DOHH2 (cell line): ENCODE measurements at regions not wholly inside any gene's neighbourhood (a gene's known extent, or its start where the extent isn't known, plus 50 kb on each side); places are given as distances from the start of the nearest gene placed in this dataset.

Source experiments
- CTCF ChIP-seq: fragments of 200-600 bp; sonication (generic); IDR thresholded peaks from one replicate; pipeline ENCODE4 v1.5.1; 2014; ENCODE audit warnings: antibody characterized with exemption, mild to moderate bottlenecking, low read depth, low read length; ENCODE audit not compliant: poor library complexity, severe bottlenecking
- EZH2phosphoT487 ChIP-seq: fragments of 200-600 bp; sonication (generic); IDR thresholded peaks from 2 replicates; pipeline ENCODE4 v1.6.1; 2017; ENCODE audit warnings: borderline replicate concordance, mild to moderate bottlenecking, antibody characterized with exemption, low read length, moderate library complexity, mixed read lengths

DNA sequence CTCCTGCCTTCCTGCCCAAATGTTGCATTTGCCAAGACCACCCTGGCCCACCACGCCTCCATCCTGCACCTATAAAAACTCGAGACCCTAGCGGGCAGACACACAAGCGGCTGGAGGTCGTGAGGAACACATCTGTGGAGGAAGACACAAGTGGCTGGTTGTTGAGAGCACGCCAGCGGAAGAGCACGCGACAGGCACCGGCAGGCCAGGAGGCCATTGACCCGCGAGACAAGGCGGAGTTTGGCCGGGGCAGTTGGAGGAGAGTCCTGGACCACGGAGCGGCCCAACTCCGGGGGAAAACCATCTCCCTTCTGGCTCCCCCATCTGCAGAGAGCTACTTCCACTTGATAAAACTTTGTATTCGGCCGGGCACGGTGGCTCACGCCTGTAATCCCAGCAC is 115.2 kb upstream of the AGA start:
- TF ChIP-seq CTCF (no peak), EZH2phosphoT487 (no peak)
